Activated CD8-positive, alpha-beta T cell treated with anti-CD3 and anti-CD28 coated beads, Interleukin-2, amount 10 ng/mL, durations not matched to agents 7 days and 5 days (primary cell): ENCODE measurements at regions not wholly inside any gene's neighbourhood (a gene's known extent, or its start where the extent isn't known, plus 50 kb on each side); places are given as distances from the start of the nearest gene placed in this dataset.

ENCODE experiments used
- ATAC-seq: fragments of 150-1000 bp; cut with Tn5 transposase; one replicate; pipeline ENCODE4 v1.10.0; 2021; ENCODE audit warnings: moderate library complexity
- CTCF ChIA-PET: fragments of 350-600 bp; sonication (Branson Sonifier 250); formaldehyde crosslinking; loops from one replicate; lab custom pipeline; 2021; ENCODE audit warnings: antibody characterized with exemption; lab: Charles Lee
- POLR2A ChIA-PET: fragments of 350-600 bp; sonication (Branson Sonifier 250); formaldehyde crosslinking; loops from one replicate; lab custom pipeline; 2021; ENCODE audit warnings: antibody characterized with exemption; lab: Charles Lee
- DNase-seq: peaks from one replicate; pipeline ENCODE4 v3.0.0-alpha.2; 2020
- H3K27ac Mint-ChIP-seq: one replicate; pipeline ENCODE4 v1.8.0; 2021; ENCODE audit warnings: mild to moderate bottlenecking, mixed read lengths
- H3K27me3 Mint-ChIP-seq: one replicate; pipeline ENCODE4 v1.8.0; 2021; ENCODE audit warnings: low read depth, mixed read lengths
- H3K36me3 Mint-ChIP-seq: one replicate; pipeline ENCODE4 v1.8.0; 2021; ENCODE audit warnings: low read depth, mixed read lengths
- H3K4me1 Mint-ChIP-seq: one replicate; pipeline ENCODE4 v1.8.0; 2021; ENCODE audit warnings: low read depth, mixed read lengths
- H3K4me3 Mint-ChIP-seq: one replicate; pipeline ENCODE4 v1.8.0; 2021; ENCODE audit warnings: mild to moderate bottlenecking, mixed read lengths
- H3K9me3 Mint-ChIP-seq: one replicate; pipeline ENCODE4 v1.8.0; 2022; ENCODE audit warnings: mixed read lengths; ENCODE audit not compliant: insufficient read depth

DNA sequence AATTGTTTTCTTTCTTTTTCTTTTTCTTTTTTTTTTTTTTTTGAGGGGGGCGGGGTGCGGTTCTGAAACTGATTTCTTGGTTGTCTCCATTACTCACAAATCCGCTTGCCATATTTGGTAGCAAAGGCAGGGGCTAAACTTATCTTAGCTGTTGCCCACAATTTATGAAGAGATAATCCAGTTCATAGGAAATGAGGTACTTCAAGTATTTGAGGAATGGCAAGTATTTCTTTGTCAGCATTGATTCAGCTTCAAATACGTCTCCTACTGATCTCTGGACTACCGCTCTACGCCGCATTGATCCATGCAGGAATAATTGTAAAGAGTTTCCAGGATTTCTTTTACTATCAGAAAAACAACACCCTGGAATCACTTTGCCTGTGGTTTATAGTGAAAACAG lies 289.2 kb upstream of the DPYD start:
- H3K4me1 Mint-ChIP-seq = no peaks in the 10 kb centered on the region
- no peak for DNase-seq
- ChIA-PET POLR2A (no interaction called here), CTCF (no interaction called here)
- ATAC-seq = no peak
- H3K27me3 Mint-ChIP-seq = no peaks in the 10 kb centered on the region
- no peaks in the 10 kb centered on the region for H3K36me3 Mint-ChIP-seq
- H3K9me3 Mint-ChIP-seq = no peaks in the 10 kb centered on the region
- H3K27ac Mint-ChIP-seq = no peak overlapping the region
- no peak overlapping the region for H3K4me3 Mint-ChIP-seq

DNA sequence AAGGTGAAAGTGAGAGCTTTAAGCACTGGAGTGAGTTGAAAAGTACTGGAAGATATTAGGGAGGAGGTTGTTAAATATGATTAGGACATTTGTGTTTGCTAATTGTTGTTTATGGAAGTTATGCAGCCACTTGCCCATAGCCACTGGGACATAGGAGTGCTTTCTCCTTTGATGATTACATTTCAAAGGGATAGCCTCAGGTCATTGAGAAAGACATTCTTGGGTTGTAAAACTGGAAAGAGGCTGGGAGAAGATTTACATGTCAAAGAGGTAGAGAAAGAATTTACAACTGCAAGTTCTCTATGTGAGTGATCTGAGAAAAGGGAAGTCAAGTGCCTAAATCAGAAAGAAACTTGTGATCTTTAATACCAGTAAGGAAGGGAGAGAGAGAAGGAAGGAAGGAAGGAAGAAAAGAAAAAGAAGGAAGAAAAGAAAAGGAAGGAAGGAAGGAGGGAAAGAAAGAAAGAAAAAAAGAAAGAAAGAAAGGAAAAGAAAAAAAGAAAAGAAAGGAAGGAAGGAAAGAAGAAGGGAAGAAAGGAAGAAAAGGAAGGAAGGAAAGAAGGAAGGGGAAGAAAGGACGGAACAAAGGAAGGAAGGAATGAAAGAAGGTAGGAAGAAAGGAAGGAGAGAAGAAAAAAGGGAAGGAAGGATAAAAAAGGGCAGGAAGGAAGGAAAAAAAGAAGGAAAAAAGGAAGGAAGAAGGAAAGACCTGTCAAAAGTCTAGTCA lies 284.6 kb upstream of the DPYD start:
- Mint-ChIP-seq H3K4me3 (no peak overlapping the region), H3K27ac (no peak overlapping the region), H3K9me3 (no peaks in the 10 kb centered on the region), H3K27me3 (no peaks in the 10 kb centered on the region), H3K4me1 (no peaks in the 10 kb centered on the region), H3K36me3 (no peaks in the 10 kb centered on the region)
- ChIA-PET CTCF (no interaction called here), POLR2A (no interaction called here)
- no peak for ATAC-seq
- no peak for DNase-seq

DNA sequence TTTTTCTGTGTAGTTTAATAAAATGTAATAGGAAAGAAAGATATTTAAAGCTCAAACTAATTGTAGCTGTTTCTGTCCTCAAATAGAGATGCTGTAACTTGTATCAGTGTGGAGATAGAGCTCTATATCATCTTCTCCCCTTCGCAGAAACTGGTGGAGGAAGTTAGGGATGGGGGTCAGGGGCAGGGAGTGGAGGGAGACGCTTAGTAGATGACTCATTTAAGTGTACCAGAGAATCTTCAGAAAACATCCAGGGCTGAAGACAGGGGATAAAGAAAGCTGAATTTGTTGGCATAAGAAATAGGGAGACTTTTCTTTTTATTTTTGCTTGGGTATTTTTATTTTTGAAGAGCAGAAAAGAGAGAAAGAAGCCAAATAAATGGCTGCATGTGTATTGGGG lies 282.6 kb upstream of the DPYD start:
- Mint-ChIP-seq H3K27me3 (no peaks in the 10 kb centered on the region), H3K4me1 (no peaks in the 10 kb centered on the region), H3K27ac (no peak overlapping the region), H3K4me3 (no peak overlapping the region), H3K9me3 (no peaks in the 10 kb centered on the region), H3K36me3 (no peaks in the 10 kb centered on the region)
- CTCF ChIA-PET = no interaction called here
- DNase-seq (no peak), ATAC-seq (no peak)
- POLR2A ChIA-PET = no interaction called here

DNA sequence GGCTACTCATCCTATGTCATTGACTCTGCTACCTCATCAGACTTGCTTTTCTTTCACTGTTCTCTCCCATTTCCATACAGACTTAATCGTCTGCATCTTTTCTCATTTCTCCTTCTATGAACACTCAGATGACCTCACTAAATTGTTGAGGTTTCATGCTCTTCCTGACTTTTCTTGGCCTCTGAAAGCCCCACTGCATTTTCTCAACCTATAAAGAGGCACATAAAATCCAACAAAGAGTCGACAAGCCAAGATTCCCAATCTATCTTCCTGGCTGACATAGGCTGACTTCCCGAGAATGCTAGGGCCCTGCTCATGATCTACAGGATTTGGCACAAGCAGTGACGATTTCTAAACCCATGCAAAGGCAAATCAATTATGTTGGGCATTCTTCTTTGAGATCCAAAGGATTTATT lies 280.8 kb upstream of the DPYD start:
- Mint-ChIP-seq H3K4me1 (no peaks in the 10 kb centered on the region), H3K4me3 (no peak overlapping the region), H3K36me3 (no peaks in the 10 kb centered on the region), H3K27ac (no peak overlapping the region), H3K27me3 (no peaks in the 10 kb centered on the region), H3K9me3 (no peaks in the 10 kb centered on the region)
- POLR2A ChIA-PET = no interaction called here
- ATAC-seq = no peak
- no peak for DNase-seq
- CTCF ChIA-PET = no interaction called here

DNA sequence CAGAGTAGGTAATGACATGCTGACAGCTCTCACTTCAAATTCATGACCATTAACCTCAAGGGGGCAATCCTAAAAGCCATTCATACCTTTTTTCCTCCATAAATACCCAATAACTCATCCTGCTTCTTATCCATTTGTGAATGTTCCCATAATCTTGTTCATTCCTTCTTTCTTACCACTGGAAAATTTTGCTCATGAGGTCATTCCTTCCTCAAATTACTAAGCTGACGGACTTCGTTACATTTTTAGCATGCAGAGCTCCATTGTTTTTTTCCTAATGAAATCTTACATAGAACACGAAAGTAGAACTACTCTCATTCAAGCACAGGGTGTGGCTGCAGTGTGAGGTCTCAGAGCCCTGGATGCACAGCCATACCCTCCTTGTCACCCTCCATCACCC lies 276.5 kb upstream of the DPYD start:
- H3K36me3 Mint-ChIP-seq = no peaks in the 10 kb centered on the region
- ATAC-seq = no peak
- CTCF ChIA-PET = no interaction called here
- H3K4me3 Mint-ChIP-seq = no peak overlapping the region
- H3K27me3 Mint-ChIP-seq = no peaks in the 10 kb centered on the region
- H3K9me3 Mint-ChIP-seq = no peaks in the 10 kb centered on the region
- DNase-seq = no peak
- no peaks in the 10 kb centered on the region for H3K4me1 Mint-ChIP-seq
- no peak overlapping the region for H3K27ac Mint-ChIP-seq
- POLR2A ChIA-PET = no interaction called here

DNA sequence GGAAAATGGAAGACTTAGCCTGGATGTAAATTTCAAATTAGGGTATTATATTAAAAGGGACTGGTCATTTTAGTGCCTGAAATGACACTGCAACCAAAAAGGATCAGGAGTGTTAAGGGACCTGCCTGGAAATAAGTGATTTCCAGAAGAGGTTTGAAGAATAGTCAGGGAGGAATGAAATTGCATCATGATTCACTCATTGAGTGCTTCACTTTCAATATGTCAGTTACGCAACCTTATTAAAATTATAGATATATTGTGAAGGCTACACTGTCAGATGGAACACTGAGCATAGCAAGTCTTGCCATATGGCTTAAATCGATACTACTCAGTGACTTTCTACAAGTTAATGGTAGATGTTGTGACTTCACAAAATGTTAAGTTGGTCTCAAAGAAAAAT lies 275.2 kb upstream of the DPYD start:
- DNase-seq (no peak), ATAC-seq (no peak)
- POLR2A ChIA-PET = no interaction called here
- Mint-ChIP-seq H3K9me3 (no peaks in the 10 kb centered on the region), H3K27ac (no peak overlapping the region), H3K36me3 (no peaks in the 10 kb centered on the region), H3K27me3 (no peaks in the 10 kb centered on the region), H3K4me3 (no peak overlapping the region), H3K4me1 (no peaks in the 10 kb centered on the region)
- CTCF ChIA-PET = no interaction called here

DNA sequence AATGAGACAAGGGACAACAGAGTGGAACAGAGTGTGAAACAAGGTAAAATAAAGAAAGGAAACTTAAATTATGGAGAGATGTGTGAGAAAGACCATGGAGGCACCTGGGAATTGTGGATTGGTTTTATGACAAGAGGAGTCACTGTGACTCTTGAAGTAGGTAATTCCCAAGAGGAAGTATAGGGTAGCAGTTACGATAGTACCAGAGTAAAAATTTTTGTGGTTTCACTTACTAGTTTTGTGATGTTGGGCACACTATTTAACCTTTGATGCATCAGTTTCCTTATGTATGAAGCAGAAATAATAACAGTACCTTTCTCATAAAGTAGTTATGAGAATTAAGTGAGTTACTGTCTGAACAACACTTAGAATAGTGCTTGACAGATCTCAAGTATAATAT lies 267.9 kb upstream of the DPYD start:
- Mint-ChIP-seq H3K27ac (no peak overlapping the region), H3K4me3 (no peak overlapping the region), H3K36me3 (no peaks in the 10 kb centered on the region), H3K4me1 (no peaks in the 10 kb centered on the region), H3K9me3 (no peaks in the 10 kb centered on the region), H3K27me3 (no peaks in the 10 kb centered on the region)
- ATAC-seq (no peak), DNase-seq (no peak)
- CTCF ChIA-PET = no interaction called here
- POLR2A ChIA-PET = no interaction called here

DNA sequence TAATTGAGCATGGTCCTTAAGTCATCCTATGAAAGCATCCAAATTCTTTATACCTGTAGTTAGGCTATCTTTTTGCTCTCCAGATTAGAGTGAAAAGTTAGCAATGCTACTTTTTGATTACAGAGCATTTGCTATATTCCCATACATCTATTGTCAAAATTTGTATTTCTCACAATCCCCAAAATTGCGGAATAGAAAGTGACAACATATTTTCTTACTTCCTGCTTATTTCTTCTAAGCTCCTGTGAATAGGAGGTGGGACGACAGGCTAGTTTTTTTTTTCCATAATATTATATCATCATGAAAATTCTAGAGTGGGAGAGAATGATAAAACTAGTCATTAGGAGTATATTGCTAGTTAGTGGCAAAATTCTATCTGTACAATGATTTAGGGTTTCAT lies 264.0 kb upstream of the DPYD start:
- no peak for DNase-seq
- ChIA-PET POLR2A (interaction anchor here (0.6 to 0.7 kb wide), 2 partner anchors 1230 to 1508 kb away, joined by 3 to 4 read pairs; no protein-coding TSS in a partner anchor), CTCF (no interaction called here)
- Mint-ChIP-seq H3K27ac (no peak overlapping the region), H3K36me3 (no peaks in the 10 kb centered on the region), H3K4me1 (no peaks in the 10 kb centered on the region), H3K27me3 (no peaks in the 10 kb centered on the region), H3K9me3 (no peaks in the 10 kb centered on the region), H3K4me3 (no peak overlapping the region)
- no peak for ATAC-seq

DNA sequence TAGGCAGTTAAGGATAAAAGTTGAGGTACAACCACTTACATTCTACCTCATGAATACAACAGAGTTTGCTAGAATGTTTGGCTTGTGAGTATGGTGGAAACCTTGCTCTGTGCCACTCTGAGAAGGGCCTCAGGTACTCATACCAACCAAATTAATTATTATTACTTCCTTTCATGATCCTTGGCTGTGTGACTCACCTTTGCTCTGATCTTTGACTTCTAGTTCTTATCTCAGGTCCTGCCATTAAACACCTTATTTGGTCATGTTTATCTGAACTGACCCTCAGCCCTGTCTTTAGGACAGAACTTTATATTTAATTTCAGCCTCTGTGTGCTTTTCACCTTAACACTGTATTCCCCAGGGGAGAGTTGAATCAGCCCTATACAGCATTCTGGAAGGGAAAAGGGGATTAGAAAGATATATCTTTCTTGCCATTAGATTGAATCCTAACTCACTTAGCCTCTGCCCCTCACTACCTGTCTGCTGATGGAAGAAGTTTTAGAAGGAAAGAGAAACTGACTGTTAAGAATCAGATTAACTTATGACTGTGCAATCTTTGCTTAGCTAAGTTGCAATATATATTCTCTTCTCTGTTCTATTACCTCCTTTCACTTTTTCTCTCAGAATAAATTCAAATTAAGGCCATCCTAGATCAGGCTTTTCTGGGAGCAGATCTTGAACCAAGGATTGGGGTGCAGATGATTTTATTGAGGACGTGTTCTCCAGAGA lies 260.4 kb upstream of the DPYD start:
- CTCF ChIA-PET = no interaction called here
- Mint-ChIP-seq H3K36me3 (no peaks in the 10 kb centered on the region), H3K4me1 (no peaks in the 10 kb centered on the region), H3K4me3 (no peak overlapping the region), H3K9me3 (no peaks in the 10 kb centered on the region), H3K27ac (no peak overlapping the region), H3K27me3 (no peaks in the 10 kb centered on the region)
- ATAC-seq (no peak), DNase-seq (no peak)
- POLR2A ChIA-PET = no interaction called here

DNA sequence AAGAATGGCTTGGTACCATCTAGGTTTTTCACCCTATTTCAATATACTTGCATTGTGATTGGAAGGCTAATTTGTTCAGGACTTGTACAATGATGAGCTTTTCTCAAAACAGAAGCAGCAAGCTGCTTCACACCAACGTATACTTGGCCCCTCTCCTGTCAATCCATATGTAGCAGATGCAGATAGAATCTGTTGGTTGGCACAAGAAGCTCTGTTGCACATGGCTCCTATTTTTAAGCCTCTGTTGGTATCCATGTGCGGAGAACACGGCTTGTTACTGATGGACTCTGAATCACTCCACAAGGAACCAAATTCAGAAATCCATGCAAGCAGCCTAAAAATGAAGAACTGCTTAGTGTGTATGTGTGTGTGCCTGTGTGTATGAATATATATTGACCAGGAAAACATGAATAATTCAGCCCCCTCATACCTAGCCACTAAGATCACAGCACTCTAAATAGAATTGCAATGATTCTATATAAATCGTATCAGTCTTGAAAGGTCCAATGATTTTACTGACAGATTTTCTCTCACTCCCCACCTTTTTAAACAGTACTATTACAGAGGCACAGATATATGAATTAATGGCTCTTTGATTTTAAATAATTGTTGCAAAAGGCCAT lies 258.4 kb upstream of the DPYD start:
- DNase-seq = no peak
- ChIA-PET CTCF (no interaction called here), POLR2A (no interaction called here)
- H3K4me1 Mint-ChIP-seq = no peaks in the 10 kb centered on the region
- no peaks in the 10 kb centered on the region for H3K9me3 Mint-ChIP-seq
- no peak for ATAC-seq
- no peak overlapping the region for H3K27ac Mint-ChIP-seq
- no peaks in the 10 kb centered on the region for H3K27me3 Mint-ChIP-seq
- H3K4me3 Mint-ChIP-seq = no peak overlapping the region
- H3K36me3 Mint-ChIP-seq = no peaks in the 10 kb centered on the region

DNA sequence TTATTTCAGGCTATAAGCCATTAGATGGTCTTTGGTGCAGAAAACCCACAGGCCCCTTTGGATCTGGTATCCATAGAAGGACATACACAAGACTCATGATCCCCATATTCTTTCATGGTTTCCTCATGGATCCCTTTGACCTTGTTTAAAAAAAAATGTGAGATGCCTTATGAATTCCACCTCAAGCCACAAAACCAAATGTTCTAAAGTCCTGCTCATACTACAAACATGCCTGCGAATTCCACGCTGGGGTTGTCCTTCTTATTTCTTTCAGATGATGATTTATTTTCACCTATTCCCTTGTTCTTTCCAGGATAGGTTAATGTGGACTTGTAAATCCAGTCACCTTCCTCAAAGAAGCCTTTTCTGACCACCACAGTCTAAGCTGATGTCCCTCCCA lies 256.9 kb upstream of the DPYD start:
- H3K36me3 Mint-ChIP-seq = no peaks in the 10 kb centered on the region
- H3K9me3 Mint-ChIP-seq = no peaks in the 10 kb centered on the region
- no peak overlapping the region for H3K4me3 Mint-ChIP-seq
- DNase-seq (no peak), ATAC-seq (no peak)
- H3K27me3 Mint-ChIP-seq = no peaks in the 10 kb centered on the region
- H3K27ac Mint-ChIP-seq = no peak overlapping the region
- ChIA-PET POLR2A (no interaction called here), CTCF (no interaction called here)
- H3K4me1 Mint-ChIP-seq = no peaks in the 10 kb centered on the region

DNA sequence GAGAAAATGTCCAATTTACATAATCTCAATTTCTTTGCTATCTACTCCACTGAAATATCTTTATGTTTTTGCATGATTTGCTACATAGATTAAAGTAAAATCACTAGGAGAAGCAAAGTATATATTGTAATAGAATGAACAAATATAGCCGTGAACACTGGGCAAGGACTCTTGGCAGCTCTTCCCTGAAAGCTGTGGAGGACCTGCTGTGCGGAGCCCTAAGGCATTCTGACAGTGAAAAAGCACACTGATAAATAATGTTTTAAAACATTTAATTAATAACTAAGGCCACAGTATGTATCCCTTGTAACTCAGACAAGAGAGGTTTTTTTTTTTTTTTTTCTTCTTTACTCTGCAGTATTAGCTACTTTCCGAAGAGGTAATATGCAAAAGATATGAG lies 256.1 kb upstream of the DPYD start:
- ATAC-seq (no peak), DNase-seq (no peak)
- H3K27me3 Mint-ChIP-seq = no peaks in the 10 kb centered on the region
- no peak overlapping the region for H3K4me3 Mint-ChIP-seq
- CTCF ChIA-PET = no interaction called here
- no peaks in the 10 kb centered on the region for H3K36me3 Mint-ChIP-seq
- POLR2A ChIA-PET = no interaction called here
- H3K27ac Mint-ChIP-seq = no peak overlapping the region
- H3K9me3 Mint-ChIP-seq = no peaks in the 10 kb centered on the region
- H3K4me1 Mint-ChIP-seq = no peaks in the 10 kb centered on the region
